Stimulated activated CD8-positive, alpha-beta memory T cell treated with anti-CD3 and anti-CD28 coated beads, Interleukin-15, amount 100 ng/mL, for 24 hours (primary cell): ENCODE measurements at regions not wholly inside any gene's neighbourhood (a gene's known extent, or its start where the extent isn't known, plus 50 kb on each side); places are given as distances from the start of the nearest gene placed in this dataset.
"Not testable (repeated sequence)": the region's sequence is repeated elsewhere in the genome, so short reads cannot be mapped to it uniquely, and the experiment has no call there.

Experiments
- DNase-seq: peaks from one replicate; pipeline ENCODE4 v3.0.0-alpha.2; 2020; ENCODE audit warnings: low read depth

GRCh38 chr15:88995449-88995848 lies 82.3 kb upstream of the MFGE8 start:
- no peak for DNase-seq

- DNase-seq = no peak
These were observed 84.4 kb upstream of the MFGE8 start for GRCh38 chr15:88997531-88997930.

- DNase-seq = no peak
These were observed 86.0 kb upstream of the MFGE8 start for GRCh38 chr15:88998980-88999713.

GRCh38 chr15:89001708-89002275 lies 86.5 kb upstream of the ABHD2 start:
- DNase-seq = not testable (repeated sequence)

GRCh38 chr15:89002281-89002761 lies 85.9 kb upstream of the ABHD2 start:
- no peak for DNase-seq

- DNase-seq = no peak
These were observed 85.4 kb upstream of the ABHD2 start for GRCh38 chr15:89002830-89003229.

- DNase-seq = no peak
These were observed 84.2 kb upstream of the ABHD2 start for GRCh38 chr15:89003865-89004725.

GRCh38 chr15:89004726-89005030 lies 83.6 kb upstream of the ABHD2 start:
- DNase-seq = no peak

- not testable (repeated sequence) for DNase-seq
These were observed 80.7 kb upstream of the ABHD2 start for GRCh38 chr15:89007527-89007926.

GRCh38 chr15:89007989-89008388 lies 80.3 kb upstream of the ABHD2 start:
- no peak for DNase-seq

GRCh38 chr15:89009080-89009479 lies 79.2 kb upstream of the ABHD2 start:
- DNase-seq = no peak

- no peak for DNase-seq
These were observed 72.7 kb upstream of the ABHD2 start for GRCh38 chr15:89015412-89016097.

- DNase-seq = no peak
These were observed 71.7 kb upstream of the ABHD2 start for GRCh38 chr15:89016549-89017041.

GRCh38 chr15:89017370-89018066 lies 70.7 kb upstream of the ABHD2 start:
- peak; percentile 72 for DNase-seq

- no peak for DNase-seq
These were observed 70.0 kb upstream of the ABHD2 start for GRCh38 chr15:89018207-89018606.

GRCh38 chr15:89019436-89019835 lies 68.8 kb upstream of the ABHD2 start:
- DNase-seq = no peak

GRCh38 chr15:89021224-89021623 lies 67.0 kb upstream of the ABHD2 start:
- DNase-seq = no peak

GRCh38 chr15:89021886-89022285 lies 66.4 kb upstream of the ABHD2 start:
- not testable (repeated sequence) for DNase-seq

GRCh38 chr15:89023311-89023961 lies 64.8 kb upstream of the ABHD2 start:
- DNase-seq = no peak

- no peak for DNase-seq
These were observed 63.8 kb upstream of the ABHD2 start for GRCh38 chr15:89024418-89024817.

- DNase-seq = no peak
These were observed 62.1 kb upstream of the ABHD2 start for GRCh38 chr15:89026167-89026566.
